ENCODE measurements at regions not wholly inside any gene's neighbourhood (a gene's known extent, or its start where the extent isn't known, plus 50 kb on each side); places are given as distances from the start of the nearest gene placed in this dataset.

- TF ChIP-seq EZH2 (IDR thresholded peaks at IDR 0.05; ENCODE audit: insufficient read depth, low read length) = no peak
- TF ChIP-seq CTCF (IDR thresholded peaks at IDR 0.05; ENCODE audit: insufficient read depth, low read depth, low read length) = no peak
Observed at GRCh38 chr9:26754509-26755164, 138.0 kb downstream of the CAAP1 start.
